ENCODE measurements at regions not wholly inside any gene's neighbourhood (a gene's known extent, or its start where the extent isn't known, plus 50 kb on each side); places are given as distances from the start of the nearest gene placed in this dataset.

DNA sequence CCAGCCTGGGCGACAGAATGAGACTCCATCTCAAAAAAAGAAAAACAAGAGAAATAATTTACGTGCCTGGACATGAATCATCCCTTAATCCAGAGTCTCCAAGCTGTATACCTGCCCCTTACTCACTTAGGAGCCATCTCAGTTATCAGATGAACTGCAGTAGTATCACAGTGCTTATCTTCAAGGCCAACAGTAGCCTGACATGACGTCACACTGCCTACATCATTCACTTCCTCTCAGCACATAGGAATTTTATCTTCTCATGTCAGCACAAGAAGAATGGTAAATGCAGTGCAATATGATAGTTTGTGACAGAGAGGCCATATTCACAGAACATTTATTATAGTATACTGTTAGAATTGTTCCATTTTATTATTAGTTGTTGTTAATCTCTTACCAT, 216.6 kb downstream of the SS18 start:
- TF ChIP-seq EZH2 (IDR thresholded peaks at IDR 0.05; ENCODE audit: low read length, unreplicated experiment) = no peak
- TF ChIP-seq, protein P1, sequence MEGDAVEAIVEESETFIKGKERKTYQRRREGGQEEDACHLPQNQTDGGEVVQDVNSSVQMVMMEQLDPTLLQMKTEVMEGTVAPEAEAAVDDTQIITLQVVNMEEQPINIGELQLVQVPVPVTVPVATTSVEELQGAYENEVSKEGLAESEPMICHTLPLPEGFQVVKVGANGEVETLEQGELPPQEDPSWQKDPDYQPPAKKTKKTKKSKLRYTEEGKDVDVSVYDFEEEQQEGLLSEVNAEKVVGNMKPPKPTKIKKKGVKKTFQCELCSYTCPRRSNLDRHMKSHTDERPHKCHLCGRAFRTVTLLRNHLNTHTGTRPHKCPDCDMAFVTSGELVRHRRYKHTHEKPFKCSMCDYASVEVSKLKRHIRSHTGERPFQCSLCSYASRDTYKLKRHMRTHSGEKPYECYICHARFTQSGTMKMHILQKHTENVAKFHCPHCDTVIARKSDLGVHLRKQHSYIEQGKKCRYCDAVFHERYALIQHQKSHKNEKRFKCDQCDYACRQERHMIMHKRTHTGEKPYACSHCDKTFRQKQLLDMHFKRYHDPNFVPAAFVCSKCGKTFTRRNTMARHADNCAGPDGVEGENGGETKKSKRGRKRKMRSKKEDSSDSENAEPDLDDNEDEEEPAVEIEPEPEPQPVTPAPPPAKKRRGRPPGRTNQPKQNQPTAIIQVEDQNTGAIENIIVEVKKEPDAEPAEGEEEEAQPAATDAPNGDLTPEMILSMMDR (conservative IDR thresholded peaks at IDR 0.05; ENCODE audit: low read depth, low read length) = no peak
